ENCODE measurements at regions not wholly inside any gene's neighbourhood (a gene's known extent, or its start where the extent isn't known, plus 50 kb on each side); places are given as distances from the start of the nearest gene placed in this dataset.

DNA sequence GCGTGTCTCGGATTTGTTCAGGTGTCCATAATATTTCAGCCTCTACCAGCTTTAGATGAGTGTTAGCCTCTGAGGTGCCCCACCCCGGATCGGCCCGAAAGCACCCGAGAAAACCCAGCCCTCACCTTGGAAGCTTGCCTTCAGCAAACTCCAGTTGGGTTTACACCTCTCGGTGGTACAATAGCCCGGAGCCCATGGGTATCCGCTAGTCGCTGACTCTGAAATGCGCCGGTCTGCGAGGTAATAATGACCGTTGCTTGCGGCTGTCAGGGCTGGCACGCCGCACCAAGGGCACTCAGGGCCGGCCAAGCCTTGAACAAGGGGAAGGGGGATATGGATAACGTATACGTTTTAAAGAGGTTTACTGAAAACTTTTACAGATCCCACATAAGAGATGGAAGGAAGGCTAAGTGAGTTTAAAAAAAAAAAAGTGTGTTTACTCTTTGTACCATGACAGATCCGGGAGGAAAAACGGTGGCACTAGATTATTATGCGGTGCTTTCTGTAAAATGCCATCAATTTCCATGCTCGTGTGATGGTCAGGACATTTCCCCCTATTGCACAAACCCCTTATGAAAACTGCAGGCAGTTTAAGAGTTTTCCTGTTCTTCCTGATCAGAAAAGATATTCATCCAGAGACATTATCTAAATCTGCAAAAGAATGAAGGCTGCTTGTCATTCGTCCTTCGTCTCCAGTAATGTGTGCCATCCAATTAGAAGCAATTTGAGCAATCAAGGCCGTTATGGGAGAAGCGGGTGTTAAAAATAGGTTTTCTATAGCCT, 124.2 kb downstream of the TMEM161B start:
- no peak for DNase-seq (ENCODE audit: low spot score)

DNA sequence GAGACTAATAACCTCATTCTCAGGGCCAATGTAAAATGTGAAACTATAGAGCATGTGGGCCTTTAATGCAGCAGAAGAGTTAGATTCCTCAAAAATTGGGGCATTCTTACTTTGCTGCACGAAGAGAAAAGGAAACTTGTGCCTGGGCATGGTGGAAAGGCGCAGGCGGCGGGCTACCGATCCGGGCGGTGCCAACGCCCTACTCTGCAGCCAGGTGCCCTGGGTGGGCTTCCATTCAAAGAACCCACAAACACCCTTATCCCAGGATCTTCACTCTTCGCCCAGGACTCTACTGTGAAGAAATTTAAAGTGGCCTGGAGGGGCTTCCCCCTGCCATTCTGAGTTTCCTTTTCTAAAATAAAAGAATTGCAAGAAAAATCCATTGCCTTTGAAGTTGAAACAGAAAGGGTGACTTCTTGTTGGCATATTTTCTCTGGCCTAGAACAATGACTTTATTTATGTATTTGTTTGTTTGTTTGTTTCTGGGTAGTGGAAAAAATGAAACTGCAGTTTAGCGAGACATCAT, 124.9 kb downstream of the TMEM161B start:
- no peak for DNase-seq (ENCODE audit: low spot score)

DNA sequence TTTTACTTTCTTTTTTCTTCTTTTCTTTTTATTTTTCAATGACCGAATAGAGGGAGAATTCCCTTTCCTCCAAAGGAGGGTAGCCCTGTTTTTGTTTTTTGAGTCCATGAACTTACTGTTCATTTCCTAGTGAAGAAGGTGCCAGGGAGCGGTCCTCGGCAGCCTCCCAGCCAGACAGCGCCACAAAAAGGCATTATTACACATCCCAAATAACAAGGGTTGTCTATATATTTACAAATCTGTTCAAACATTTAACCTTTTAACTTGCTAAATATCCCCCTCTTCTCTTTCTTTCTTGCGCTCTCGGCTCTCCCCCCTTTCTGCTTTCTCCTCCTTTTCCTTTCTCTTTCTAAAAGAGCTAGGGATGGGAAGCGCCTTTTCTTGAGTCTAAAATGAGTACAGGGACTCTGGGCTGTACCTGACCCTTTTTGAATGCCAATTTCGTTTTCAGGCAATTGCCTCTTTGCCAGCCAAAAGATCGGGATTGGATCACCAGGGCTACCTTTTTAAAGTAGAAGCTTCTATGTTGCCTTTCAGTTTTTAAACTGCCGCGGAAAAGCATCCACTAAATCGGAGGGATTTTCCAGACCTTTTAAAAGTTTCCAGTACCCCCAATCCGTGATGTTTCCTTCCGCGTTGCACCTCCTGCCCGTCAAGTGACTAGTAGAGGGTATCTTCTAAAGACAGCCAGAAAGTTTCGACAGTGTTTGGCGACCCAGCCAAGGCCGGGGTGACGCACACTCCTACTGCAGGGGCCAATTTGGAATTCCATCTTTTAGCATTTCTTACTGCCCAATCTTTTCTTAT, 125.6 kb downstream of the TMEM161B start:
- no peak for DNase-seq (ENCODE audit: low spot score)

DNA sequence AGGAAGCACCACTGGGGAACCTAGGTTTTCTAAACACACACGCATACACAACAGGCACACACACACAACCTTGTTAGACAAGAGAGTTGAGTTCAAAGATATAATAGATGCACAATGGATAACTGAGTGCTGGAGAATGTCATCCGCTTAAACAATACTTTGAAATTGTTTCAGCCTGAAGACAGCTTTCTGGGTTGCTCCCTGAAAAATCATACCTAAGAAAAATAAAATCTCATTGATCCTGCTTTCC, 126.1 kb downstream of the TMEM161B start:
- DNase-seq (ENCODE audit: low spot score), result no peak

DNA sequence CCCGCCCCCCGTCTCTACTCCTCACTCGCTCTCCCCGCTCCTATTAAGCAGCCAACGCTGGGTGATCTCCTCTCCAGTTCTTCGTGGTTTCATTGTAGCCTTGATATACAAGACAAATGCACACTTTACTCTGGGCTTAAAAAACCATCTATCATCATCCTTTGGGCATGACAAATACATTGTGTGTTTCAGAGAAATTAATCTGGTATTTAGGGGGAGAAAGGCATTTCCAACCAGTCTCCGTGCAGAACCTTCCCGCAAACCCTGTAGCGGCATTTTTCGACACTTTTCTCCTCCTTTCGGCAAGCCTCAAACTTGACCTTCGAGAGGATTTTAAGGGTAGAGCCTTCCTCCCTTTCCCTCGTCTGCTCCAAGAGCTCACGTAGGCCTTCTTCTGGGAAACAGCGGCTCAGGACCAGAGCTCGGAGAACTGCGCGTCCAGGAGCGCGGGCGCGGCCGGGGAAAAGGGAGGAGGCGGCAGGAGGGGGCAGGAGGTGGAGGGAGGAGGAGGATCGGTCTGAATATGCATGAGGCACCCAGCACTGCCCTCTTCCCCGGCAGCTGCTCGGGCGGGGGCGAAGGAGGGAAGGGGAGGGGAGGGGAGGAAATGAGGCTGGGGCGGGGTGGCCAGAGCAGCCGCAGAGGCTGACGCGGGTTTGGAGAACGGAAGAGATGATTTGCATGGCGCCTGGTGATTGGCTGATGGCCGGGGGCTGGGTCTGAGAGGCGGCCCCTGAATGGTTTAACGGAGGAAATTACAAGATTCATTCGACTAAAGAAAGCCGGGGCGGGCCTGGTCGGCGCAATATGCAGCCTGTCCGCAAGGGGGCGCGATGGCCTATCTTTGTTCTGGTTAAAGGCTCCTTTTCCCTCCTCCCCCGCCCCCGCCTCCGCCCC, 127.5 kb downstream of the TMEM161B start:
- peak; percentile 85 for DNase-seq (ENCODE audit: low spot score)

GRCh38 chr5:88140396-88140855, 128.2 kb downstream of the TMEM161B start:
- DNase-seq (ENCODE audit: low spot score), result no peak

DNA sequence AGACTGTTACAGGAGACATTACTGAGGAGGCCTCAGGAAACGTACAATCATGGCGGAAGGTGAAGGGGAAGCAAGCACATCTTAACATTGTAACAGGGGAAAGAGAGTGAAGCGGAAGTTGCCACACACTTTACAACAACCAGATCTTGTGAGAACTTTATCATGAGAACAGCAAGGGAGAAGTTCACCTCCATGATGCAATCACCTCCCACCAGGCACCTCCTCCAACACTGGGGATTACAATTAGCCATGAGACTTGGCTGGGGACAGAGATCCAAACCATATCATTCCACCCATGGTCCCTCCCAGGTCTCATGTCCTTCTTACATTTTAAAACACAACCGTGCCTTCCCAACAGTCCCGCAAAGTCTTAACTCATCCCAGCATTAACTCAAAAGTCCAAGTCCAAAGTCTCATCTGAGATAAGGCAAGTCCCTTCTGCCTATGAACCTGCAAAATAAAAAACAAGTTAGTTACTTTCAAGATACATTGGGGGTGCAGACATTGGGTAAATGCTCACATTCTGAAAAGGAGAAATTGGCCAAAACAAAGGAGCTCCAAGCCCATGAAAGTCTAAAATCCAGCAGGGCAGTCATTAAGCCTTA, 138.3 kb downstream of the TMEM161B start:
- no peak for DNase-seq (ENCODE audit: low spot score)

- DNase-seq (ENCODE audit: low spot score), result no peak
Observed at GRCh38 chr5:88128813-88129212, 139.8 kb downstream of the TMEM161B start.

DNA sequence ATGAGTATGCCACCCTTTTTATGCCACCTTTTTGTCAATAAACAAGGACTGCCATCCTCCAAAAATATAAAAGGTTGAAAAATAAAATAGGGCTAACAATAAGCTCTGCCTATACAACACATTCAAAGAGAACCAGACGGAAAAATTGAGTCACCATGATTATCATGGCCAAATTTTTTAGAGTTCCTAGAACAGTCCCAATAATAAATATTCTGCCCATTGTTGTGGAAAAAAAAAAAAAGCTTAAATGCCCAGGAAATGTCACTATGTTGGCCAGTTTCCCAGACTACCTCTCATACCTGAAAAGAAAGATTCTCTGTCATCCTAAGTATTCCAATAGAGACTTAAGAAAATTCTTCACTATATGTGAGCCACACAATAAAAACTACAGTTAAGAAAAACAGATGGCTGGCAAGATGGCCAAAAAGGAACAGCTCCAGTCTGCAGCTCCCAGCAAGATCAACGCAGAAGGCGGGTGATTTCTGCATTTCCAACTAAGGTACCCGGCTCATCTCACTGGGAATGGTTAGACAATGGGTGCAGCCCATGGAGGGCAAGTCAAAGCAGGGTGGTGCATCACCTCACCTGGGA, 149.0 kb downstream of the TMEM161B start:
- no peak for DNase-seq (ENCODE audit: low spot score)

- DNase-seq (ENCODE audit: low spot score), result no peak
Observed at GRCh38 chr5:88118179-88118578, 150.5 kb downstream of the TMEM161B start.

DNA sequence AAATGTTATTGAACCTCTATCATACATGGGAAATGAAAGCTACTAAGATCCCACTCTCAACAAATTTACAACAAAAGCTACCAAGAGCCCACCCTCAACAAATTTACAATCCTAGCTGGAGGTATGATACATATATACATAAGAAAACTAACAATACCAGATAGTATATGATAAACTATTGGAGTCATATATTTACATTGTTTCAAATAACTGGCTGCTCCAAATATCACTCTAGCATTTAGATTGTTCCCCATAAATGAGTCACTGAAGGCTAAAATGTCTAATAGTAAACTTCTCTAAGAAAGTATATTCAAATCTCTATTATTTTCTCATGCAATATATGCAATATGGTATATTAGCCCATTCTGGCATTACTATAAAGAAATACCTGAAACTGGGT, 151.1 kb downstream of the TMEM161B start:
- DNase-seq (ENCODE audit: low spot score), result no peak

DNA sequence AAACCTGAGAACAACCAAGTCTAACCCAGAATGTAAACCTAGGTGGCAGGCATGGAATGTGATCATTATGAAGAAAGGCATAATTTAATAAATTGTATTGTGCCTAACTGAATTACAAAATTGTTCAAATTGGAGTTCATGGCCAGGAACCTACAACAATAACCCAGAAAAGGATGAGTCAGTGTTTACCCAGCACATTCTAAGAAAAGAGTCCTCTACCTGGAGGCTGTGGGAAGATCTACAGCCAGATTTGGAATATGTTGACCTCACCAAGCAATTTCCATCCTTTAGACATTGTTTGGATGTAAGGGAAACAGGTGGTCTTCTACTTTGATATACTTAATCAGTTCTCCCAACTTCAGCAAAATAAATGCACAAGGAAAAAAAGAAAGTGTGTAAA, 152.2 kb downstream of the TMEM161B start:
- DNase-seq (ENCODE audit: low spot score), result no peak

DNA sequence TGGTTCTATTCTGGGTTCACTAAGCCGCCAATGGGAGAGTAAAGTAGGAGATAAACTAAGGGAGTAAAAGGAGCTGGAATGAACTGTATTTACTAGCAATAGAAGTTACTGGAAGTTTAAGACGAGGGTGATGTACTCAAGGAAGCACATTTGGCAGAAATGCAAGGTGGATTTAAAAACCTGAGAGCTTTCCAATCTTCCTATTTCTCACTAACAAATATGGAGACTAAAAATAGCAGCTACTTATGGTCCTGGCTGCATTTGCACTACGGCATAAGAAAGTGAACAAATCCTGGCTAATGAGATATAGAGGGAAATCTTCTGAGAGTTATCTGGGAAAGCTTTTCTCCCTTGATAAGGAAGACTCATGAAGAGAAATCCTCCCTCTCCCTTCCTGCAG, 153.4 kb downstream of the TMEM161B start:
- DNase-seq (ENCODE audit: low spot score), result no peak

GRCh38 chr5:88113429-88113828, 155.2 kb downstream of the TMEM161B start:
- DNase-seq (ENCODE audit: low spot score), result no peak

GRCh38 chr5:88109818-88110217, 158.8 kb downstream of the TMEM161B start:
- DNase-seq (ENCODE audit: low spot score), result no peak

DNA sequence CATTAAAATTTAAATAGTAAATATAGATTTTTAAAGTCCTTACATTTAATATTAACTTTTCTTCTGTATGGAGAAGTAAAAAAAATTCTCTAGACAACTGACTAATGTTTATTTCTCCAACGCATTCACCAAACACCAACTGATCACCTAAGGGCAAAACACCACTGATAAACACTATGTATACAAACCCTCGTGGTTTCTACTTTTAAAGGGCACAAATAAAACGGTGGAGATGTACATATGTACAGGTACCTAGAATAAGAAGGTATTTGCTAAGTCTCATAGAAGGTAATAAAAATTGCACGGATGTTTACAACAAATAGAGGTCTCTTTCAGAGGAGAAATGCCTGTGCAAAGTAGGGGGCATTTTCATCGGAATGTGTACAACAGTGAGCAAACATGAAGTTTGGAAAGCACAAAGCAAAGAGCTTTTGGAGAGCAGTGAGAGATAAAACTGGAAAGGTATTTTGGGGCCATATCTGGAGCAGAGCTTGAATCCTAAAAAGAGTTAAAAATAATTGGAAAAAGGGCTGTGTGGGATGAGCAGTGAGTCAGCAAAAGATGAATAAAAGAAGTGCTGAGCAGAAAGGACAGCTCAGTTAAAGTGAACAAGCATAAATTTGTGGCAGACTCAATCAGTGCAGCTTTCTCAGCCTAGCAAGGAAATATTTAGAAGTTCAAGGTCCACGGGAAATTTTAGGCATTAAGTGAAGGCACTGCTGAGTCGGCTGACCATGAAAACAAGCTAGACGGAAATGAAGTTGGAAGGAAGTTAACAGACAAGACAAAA, 160.0 kb downstream of the TMEM161B start:
- DNase-seq (ENCODE audit: low spot score), result no peak

DNA sequence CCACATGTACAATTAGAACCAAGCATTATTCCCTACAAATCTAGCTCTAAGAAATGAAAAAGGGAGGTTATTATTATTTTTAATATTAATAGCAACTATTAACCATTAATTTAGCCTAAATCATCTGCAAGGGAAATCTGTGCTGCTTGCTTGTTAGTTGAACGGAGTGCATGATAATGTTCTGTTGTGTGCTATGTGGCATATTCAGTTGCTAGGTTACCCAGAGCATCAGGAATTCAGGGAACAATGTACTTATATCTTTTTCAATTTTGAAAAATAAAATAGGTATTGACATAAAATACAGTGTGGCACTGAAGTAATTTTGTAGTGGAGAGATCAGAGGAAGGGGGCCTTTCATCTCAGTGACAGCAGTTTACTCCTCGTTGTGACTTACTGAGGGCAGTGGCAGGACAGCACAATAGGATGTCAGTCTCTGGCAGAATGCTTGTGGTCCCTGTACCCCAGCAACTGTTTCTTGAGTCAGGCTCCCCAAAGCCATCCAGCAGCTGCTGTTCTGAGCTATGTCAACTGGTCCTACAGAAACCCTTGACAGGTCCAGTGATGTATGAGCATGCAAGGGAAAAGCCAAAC, 173.6 kb downstream of the TMEM161B start:
- no peak for DNase-seq (ENCODE audit: low spot score)

DNA sequence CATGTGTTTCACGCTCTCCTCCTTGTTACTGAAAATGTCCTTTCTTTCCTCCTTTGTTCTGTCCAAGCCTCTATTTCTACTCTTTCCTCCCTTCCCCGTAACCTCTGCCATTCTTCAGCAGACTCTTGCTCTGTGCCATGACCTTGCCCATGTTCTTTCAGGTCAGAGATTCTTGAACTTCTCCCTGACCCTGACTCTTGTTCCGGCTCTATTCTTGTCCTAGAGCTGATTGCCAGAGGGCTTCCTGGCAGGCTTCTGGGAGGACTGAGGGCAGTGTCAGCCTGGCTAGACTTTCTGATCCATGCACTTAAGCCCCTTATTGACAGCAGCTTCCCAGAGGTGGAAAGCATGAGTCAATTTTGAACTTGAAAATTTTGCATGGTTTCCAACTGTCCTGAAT, 174.2 kb downstream of the TMEM161B start:
- no peak for DNase-seq (ENCODE audit: low spot score)

DNA sequence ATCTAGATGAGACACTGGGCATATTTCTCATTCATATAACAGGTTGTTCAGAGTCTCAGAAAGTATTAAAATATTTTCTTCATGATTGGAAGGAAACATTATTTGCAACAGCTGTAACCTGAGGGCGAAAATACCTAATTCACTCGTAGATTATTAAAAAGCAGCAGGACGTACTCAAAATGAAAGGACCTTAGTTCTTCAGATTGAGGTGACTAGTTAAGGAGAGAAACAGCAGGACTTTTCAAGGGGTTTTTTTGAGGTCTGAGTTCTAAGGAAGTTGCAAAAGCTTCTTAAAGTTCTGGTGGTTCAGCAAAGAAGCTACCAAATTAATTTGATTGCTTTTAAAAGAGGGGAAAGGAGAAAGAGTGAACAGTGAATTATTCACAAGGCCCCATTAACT, 174.9 kb downstream of the TMEM161B start:
- DNase-seq (ENCODE audit: low spot score), result no peak

DNA sequence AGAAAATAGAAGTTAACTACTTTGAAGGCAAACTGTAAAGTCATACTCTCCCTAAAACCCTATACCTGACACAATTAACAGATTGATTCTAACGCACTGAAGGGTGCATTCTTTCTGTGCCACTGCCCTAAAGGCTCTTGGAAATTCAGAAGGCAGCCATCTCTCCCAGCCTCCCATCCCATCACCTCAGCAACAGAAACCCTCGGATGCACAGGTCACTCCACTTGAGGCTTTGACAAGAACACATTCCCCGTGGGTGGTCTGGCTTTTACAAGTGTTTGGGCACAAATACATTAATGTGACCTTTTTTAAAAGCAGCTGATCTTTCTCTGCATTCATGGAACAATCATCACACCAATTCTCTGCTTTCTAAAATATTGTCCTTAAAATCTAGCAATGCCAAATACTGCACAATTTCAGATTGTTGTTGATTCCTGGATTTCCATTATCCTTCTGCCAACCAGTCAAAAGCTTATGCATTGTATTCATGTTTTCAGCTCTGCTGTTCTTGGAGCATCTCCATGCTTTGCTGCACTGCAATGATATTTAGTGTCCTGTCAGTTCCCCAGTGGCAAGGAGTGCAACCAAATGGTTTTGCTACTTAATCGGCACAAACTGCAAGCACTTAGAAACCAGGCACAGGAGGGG, 175.6 kb downstream of the TMEM161B start:
- no peak for DNase-seq (ENCODE audit: low spot score)

Measured in CD4-positive, alpha-beta T cell treated with Interleukin-15 for 4 hours (primary cell).